HCT116 (cell line): ENCODE measurements at regions not wholly inside any gene's neighbourhood (a gene's known extent, or its start where the extent isn't known, plus 50 kb on each side); places are given as distances from the start of the nearest gene placed in this dataset.

Experiments used
- ATAC-seq: fragments of 200-7000 bp; cut with Tn5 transposase; 2 replicates; pipeline ENCODE4 v1.9.1; 2020; ENCODE audit warnings: mild to moderate bottlenecking, moderate library complexity
- BruUV-seq: library from RNA; stranded (reverse); fragments of 400-500 nt; replicated peaks from 2 replicates; lab custom pipeline; 2021; lab: Mats Ljungman, UMichigan
- CTCF ChIA-PET: fragments of 300-600 bp; sonication (Branson Sonifier 250); formaldehyde crosslinking; loops from one replicate; lab custom pipeline; 2021; ENCODE audit warnings: antibody characterized with exemption; lab: Charles Lee
- POLR2A ChIA-PET: fragments of 300-600, 350-600 bp; sonication (Branson Sonifier 250); formaldehyde crosslinking; loops from one replicate; lab custom pipeline; 2021; ENCODE audit warnings: antibody characterized with exemption; lab: Charles Lee
- RAD21 ChIA-PET, 2 experiments: fragments of 300-600 bp; sonication (Branson Sonifier 250); formaldehyde crosslinking; loops; one replicate each; lab custom pipeline; 2023; ENCODE audit warnings: low total read pairs in 2 of 2; ENCODE audit not compliant: uncharacterized antibody in 2 of 2, unreplicated experiment in 2 of 2, low non-redundant PET in 1 of 2; lab: Charles Lee
- DNase-seq: peaks from one replicate; pipeline ENCODE4 v3.0.0-alpha.2; 2010; ENCODE audit warnings: low read depth, low spot score
- H2AFZ ChIP-seq: fragments of 200-600 bp; shearing (Covaris generic), sonication (generic); 2 replicates; pipeline ENCODE4 v1.6.1; 2017; ENCODE audit warnings: low read depth, mixed run types, mixed read lengths, antibody characterized with exemption, low read length; ENCODE audit not compliant: poor library complexity, severe bottlenecking
- H3K27ac ChIP-seq: 2 replicates; pipeline ENCODE4 v1.5.1; 2012; ENCODE audit warnings: low read depth, low read length
- H3K27me3 ChIP-seq: fragments of 200-600 bp; sonication (generic); 2 replicates; pipeline ENCODE4 v1.6.1; 2016; ENCODE audit warnings: mixed run types, low read length, mixed read lengths; ENCODE audit not compliant: insufficient read depth
- H3K36me3 ChIP-seq, 2 experiments: fragments of 200-500 bp in 1 of 2; fragments of 200-600 bp in 1 of 2; sonication (Bioruptor generic) in 1 of 2; sonication (generic) in 1 of 2; 2 replicates each; pipeline versions ENCODE4 v1.5.1 to v1.6.1; 2014 to 2016; ENCODE audit warnings: low read length in 2 of 2, inconsistent platforms in 1 of 2, mixed read lengths in 1 of 2, mixed run types in 1 of 2; ENCODE audit not compliant: insufficient read depth in 2 of 2, control insufficient read depth in 1 of 2
- H3K4me1 ChIP-seq, 2 experiments: fragments of 200-600 bp in 1 of 2; sonication (generic) in 1 of 2; 2 replicates each; pipeline versions ENCODE4 v1.5.1 to v1.6.1; 2012 to 2017; ENCODE audit warnings: low read length in 2 of 2, inconsistent platforms in 1 of 2, mild to moderate bottlenecking in 1 of 2, mixed read lengths in 1 of 2, mixed run types in 1 of 2, moderate library complexity in 1 of 2; ENCODE audit not compliant: insufficient read depth in 2 of 2, control insufficient read depth in 1 of 2
- H3K4me2 ChIP-seq: fragments of 200-600 bp; sonication (generic); 2 replicates; pipeline ENCODE4 v1.6.1; 2017; ENCODE audit warnings: mixed run types, low read length, mixed read lengths
- H3K4me3 ChIP-seq, 2 experiments: fragments of 200-600 bp in 1 of 2; sonication (generic) in 1 of 2; replicated peaks in 1 of 2; 2 replicates each; pipeline ENCODE4 v1.5.1; 2011 to 2016; ENCODE audit warnings: low read length in 2 of 2, control low read depth in 1 of 2, low read depth in 1 of 2, mild to moderate bottlenecking in 1 of 2, mixed read lengths in 1 of 2, mixed run types in 1 of 2
- H3K79me2 ChIP-seq: fragments of 200-600 bp; sonication (generic); 2 replicates; pipeline ENCODE4 v1.6.1; 2017; ENCODE audit warnings: mild to moderate bottlenecking, mixed run types, low read length, moderate library complexity, mixed read lengths; ENCODE audit not compliant: insufficient read depth
- H3K9ac ChIP-seq: fragments of 200-600 bp; sonication (generic); 2 replicates; pipeline ENCODE4 v1.6.1; 2016; ENCODE audit warnings: low read length, mixed read lengths
- H3K9me2 ChIP-seq: fragments of 200-600 bp; sonication (generic), shearing (Covaris generic); 2 replicates; pipeline ENCODE4 v1.6.1; 2017; ENCODE audit warnings: mixed run types, mild to moderate bottlenecking, moderate library complexity; ENCODE audit not compliant: insufficient read depth
- H3K9me3 ChIP-seq, 2 experiments: fragments of 200-500 bp in 1 of 2; fragments of 200-600 bp in 1 of 2; sonication (Bioruptor generic) in 1 of 2; sonication (generic) in 1 of 2; 2 replicates each; pipeline ENCODE4 v1.6.1; 2014 to 2017; ENCODE audit warnings: low read length in 2 of 2, mixed read lengths in 2 of 2, inconsistent platforms in 1 of 2, low read depth in 1 of 2, mild to moderate bottlenecking in 1 of 2, mixed run types in 1 of 2, moderate library complexity in 1 of 2; ENCODE audit not compliant: control insufficient read depth in 1 of 2, insufficient read depth in 1 of 2
- H4K20me1 ChIP-seq: fragments of 200-600 bp; sonication (generic), shearing (Covaris generic); 2 replicates; pipeline ENCODE4 v1.6.1; 2017; ENCODE audit warnings: mixed run types, mild to moderate bottlenecking, moderate library complexity; ENCODE audit not compliant: insufficient read depth
- CEBPB ChIP-seq: IDR thresholded peaks from 2 replicates; pipeline ENCODE4 v1.6.1; 2012; ENCODE audit warnings: low read depth
- EZH2phosphoT487 ChIP-seq: fragments of 200-600 bp; IDR thresholded peaks from 2 replicates; pipeline ENCODE4 v1.6.1; 2018; ENCODE audit warnings: antibody characterized with exemption, borderline replicate concordance
- MAX ChIP-seq: IDR thresholded peaks from 2 replicates; pipeline ENCODE4 v1.6.1; 2012
- POLR2AphosphoS5 ChIP-seq: IDR thresholded peaks from 2 replicates; pipeline ENCODE4 v1.6.1; 2011; ENCODE audit warnings: mild to moderate bottlenecking, low read depth, low read length, moderate library complexity
- RAD21 ChIP-seq: IDR thresholded peaks from 2 replicates; pipeline ENCODE4 v1.6.1; 2012; ENCODE audit warnings: low read depth, mild to moderate bottlenecking
- TCF7L2 ChIP-seq: IDR thresholded peaks from 2 replicates; pipeline ENCODE4 v1.7.0; 2011; ENCODE audit warnings: borderline replicate concordance, inconsistent platforms; ENCODE audit not compliant: insufficient read depth, insufficient read length; ENCODE audit errors: extremely low read depth
- ZNF274 ChIP-seq: fragments of 200-500 bp; sonication (Bioruptor generic); IDR thresholded peaks from 2 replicates; pipeline ENCODE4 v1.6.1; 2014; ENCODE audit warnings: mild to moderate bottlenecking, low read depth, low read length, inconsistent platforms
- intact Hi-C: fragments of 100-400 bp; cut with micrococcal nuclease; formaldehyde crosslinking; loops from 2 replicates; pipeline ENCODE4 v1.10.0; 2022
- TF ChIP-seq, protein P1 (sequence below), 3 experiments: fragments of 200-600 bp in 1 of 3; sonication (generic) in 1 of 3; IDR thresholded peaks in 2 of 3; conservative IDR thresholded peaks in 1 of 3; 2 replicates each; pipeline ENCODE4 v1.5.1; 2012 to 2017; ENCODE audit warnings: low read depth in 2 of 3, low read length in 2 of 3, antibody characterized with exemption in 1 of 3, borderline replicate concordance in 1 of 3, control low read depth in 1 of 3, mild to moderate bottlenecking in 1 of 3, mixed read lengths in 1 of 3, mixed run types in 1 of 3, moderate library complexity in 1 of 3; ENCODE audit not compliant: insufficient read depth in 1 of 3

- no peak for DNase-seq
- no peak for ATAC-seq
- intact Hi-C loops, result no loop called here
- Histone ChIP-seq H3K9ac (no peak overlapping the region), H3K9me3 (no peaks in the 10 kb centered on the region), H3K27me3 (no peaks in the 10 kb centered on the region), H2AFZ (no peak overlapping the region), H3K4me3 (no peak overlapping the region), H3K4me2 (no peak overlapping the region), H3K4me1 (no peaks in the 10 kb centered on the region), H3K79me2 (no peaks in the 10 kb centered on the region), H4K20me1 (no peaks in the 10 kb centered on the region), H3K27ac (no peak overlapping the region), H3K36me3 (no peaks in the 10 kb centered on the region), H3K9me2 (no peaks in the 10 kb centered on the region)
- POLR2A ChIA-PET, result no interaction called here
- BruUV-seq, result no TSS peak
- CTCF ChIA-PET, result no interaction called here
- TF ChIP-seq POLR2AphosphoS5 (no peak), TCF7L2 (peak; percentile 30)
- RAD21 ChIA-PET, result no interaction called here
These were observed 342.4 kb upstream of the KCNMB2 start for GRCh38 chr3:178193846-178194245.

GRCh38 chr3:178194539-178194938 is 341.7 kb upstream of the KCNMB2 start:
- H3K9ac ChIP-seq, result no peak overlapping the region
- TF ChIP-seq EZH2phosphoT487 (no peak), TCF7L2 (no peak), RAD21 (no peak), CEBPB (no peak), ZNF274 (no peak), MAX (no peak)
- TF ChIP-seq, protein P1, sequence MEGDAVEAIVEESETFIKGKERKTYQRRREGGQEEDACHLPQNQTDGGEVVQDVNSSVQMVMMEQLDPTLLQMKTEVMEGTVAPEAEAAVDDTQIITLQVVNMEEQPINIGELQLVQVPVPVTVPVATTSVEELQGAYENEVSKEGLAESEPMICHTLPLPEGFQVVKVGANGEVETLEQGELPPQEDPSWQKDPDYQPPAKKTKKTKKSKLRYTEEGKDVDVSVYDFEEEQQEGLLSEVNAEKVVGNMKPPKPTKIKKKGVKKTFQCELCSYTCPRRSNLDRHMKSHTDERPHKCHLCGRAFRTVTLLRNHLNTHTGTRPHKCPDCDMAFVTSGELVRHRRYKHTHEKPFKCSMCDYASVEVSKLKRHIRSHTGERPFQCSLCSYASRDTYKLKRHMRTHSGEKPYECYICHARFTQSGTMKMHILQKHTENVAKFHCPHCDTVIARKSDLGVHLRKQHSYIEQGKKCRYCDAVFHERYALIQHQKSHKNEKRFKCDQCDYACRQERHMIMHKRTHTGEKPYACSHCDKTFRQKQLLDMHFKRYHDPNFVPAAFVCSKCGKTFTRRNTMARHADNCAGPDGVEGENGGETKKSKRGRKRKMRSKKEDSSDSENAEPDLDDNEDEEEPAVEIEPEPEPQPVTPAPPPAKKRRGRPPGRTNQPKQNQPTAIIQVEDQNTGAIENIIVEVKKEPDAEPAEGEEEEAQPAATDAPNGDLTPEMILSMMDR (IDR thresholded peaks at IDR 0.05 in 2 of 3, conservative IDR thresholded peaks at IDR 0.05 in 1 of 3; ENCODE audit: borderline replicate concordance in 1 of 3, insufficient read depth in 1 of 3, low read depth in 2 of 3, low read length in 2 of 3), result no peak
- TF ChIP-seq, all 23 proteins: peak for 0
- no peak overlapping the region for H2AFZ ChIP-seq
- no peaks in the 10 kb centered on the region for H3K36me3 ChIP-seq
- ChIA-PET CTCF (no interaction called here), RAD21 (no interaction called here), POLR2A (no interaction called here)
- ATAC-seq (no peak), DNase-seq (no peak)
- intact Hi-C loops, result no loop called here
- no TSS peak for BruUV-seq
- no peaks in the 10 kb centered on the region for H3K4me1 ChIP-seq
- H3K4me3 ChIP-seq, result no peak overlapping the region
- no peak overlapping the region for H3K4me2 ChIP-seq
- H3K27me3 ChIP-seq, result no peaks in the 10 kb centered on the region
- H3K79me2 ChIP-seq, result no peaks in the 10 kb centered on the region
- H3K9me2 ChIP-seq, result no peaks in the 10 kb centered on the region
- H4K20me1 ChIP-seq, result no peaks in the 10 kb centered on the region
- no peak overlapping the region for H3K27ac ChIP-seq
- no peaks in the 10 kb centered on the region for H3K9me3 ChIP-seq
